NB4 (cell line): ENCODE measurements at regions not wholly inside any gene's neighbourhood (a gene's known extent, or its start where the extent isn't known, plus 50 kb on each side); places are given as distances from the start of the nearest gene placed in this dataset.

Experiments used
- CTCF ChIP-seq: IDR thresholded peaks from one replicate; pipeline ENCODE4 v1.5.1; 2012; ENCODE audit warnings: low read depth, low read length
- MYC ChIP-seq: IDR thresholded peaks from 2 replicates; pipeline ENCODE4 v1.6.1; 2011; ENCODE audit warnings: low read depth, low read length
- POLR2A ChIP-seq: IDR thresholded peaks from 2 replicates; pipeline ENCODE4 v1.6.1; 2011; ENCODE audit warnings: mild to moderate bottlenecking; ENCODE audit not compliant: insufficient read length; ENCODE audit errors: extremely low read depth

- TF ChIP-seq CTCF: no peak
- no peak for TF ChIP-seq MYC
- TF ChIP-seq POLR2A: no peak
Observed at GRCh38 chr2:71932037-71932779, 215.5 kb downstream of the CYP26B1 start.
